Esophagus squamous epithelium (tissue), 5 donors: ENCODE measurements at regions not wholly inside any gene's neighbourhood (a gene's known extent, or its start where the extent isn't known, plus 50 kb on each side); places are given as distances from the start of the nearest gene placed in this dataset.

Source experiments
- DNase-seq: peaks from one replicate; lab custom pipeline; 2025; lab: John Stamatoyannopoulos, UW
- H3K27ac ChIP-seq, 4 donors: fragments of 200-600 bp; sonication (generic); one replicate each; pipeline ENCODE4 v1.5.1; 2016 to 2019; ENCODE audit warnings: mild to moderate bottlenecking in 1 of 4
- H3K27me3 ChIP-seq, 4 donors: fragments of 200-600 bp; sonication (generic); 1 replicate in 3 of 4; 2 replicates in 1 of 4; pipeline versions ENCODE4 v1.5.1 to v1.6.0; 2017 to 2021; ENCODE audit warnings: antibody characterized with exemption in 1 of 4
- H3K36me3 ChIP-seq, 3 donors: fragments of 200-600 bp; sonication (generic); one replicate each; pipeline ENCODE4 v1.5.1; 2016 to 2019
- H3K4me1 ChIP-seq, 3 donors: fragments of 200-600 bp; sonication (generic); one replicate each; pipeline ENCODE4 v1.5.1; 2017 to 2019
- H3K4me3 ChIP-seq, 4 donors: fragments of 200-600 bp; sonication (generic); 1 replicate in 3 of 4; 2 replicates in 1 of 4; pipeline ENCODE4 v1.5.1; 2016 to 2019; ENCODE audit warnings: mild to moderate bottlenecking in 2 of 4, moderate library complexity in 1 of 4
- H3K9me3 ChIP-seq, 3 donors: fragments of 200-600 bp; sonication (generic); one replicate each; pipeline ENCODE4 v1.5.1; 2016 to 2019
- POLR2A ChIP-seq, 4 donors: fragments of 450-650 bp; IDR thresholded peaks; one replicate each; pipeline ENCODE4 v1.6.1; 2017; ENCODE audit warnings: antibody characterized with exemption in 4 of 4, mild to moderate bottlenecking in 4 of 4, moderate library complexity in 3 of 4
- WGBS, 2 donors: methylation state at CpG; one replicate each; pipeline ENCODE4 v1.1.5; 2018; 5-methylcytosine and 5-hydroxymethylcytosine counted together
- intact Hi-C: fragments of 100-400 bp; cut with DNase I; formaldehyde crosslinking; loops from one replicate; pipeline ENCODE4 v1.15.0; 2022
- TF ChIP-seq, protein P1 (sequence below), 6 experiments: fragments of 450-650 bp in 4 of 6; fragments of 200-600 bp in 2 of 6; sonication (generic) in 2 of 6; IDR thresholded peaks; one replicate each; pipeline ENCODE4 v1.5.1; 2016 to 2019; ENCODE audit warnings: antibody characterized with exemption in 6 of 6, mild to moderate bottlenecking in 4 of 6, moderate library complexity in 4 of 6
- donor health status: DM: yes; HTN: yes; CAD: no.

- intact Hi-C loops, result no loop called here
- no peak overlapping the region for H3K4me3 ChIP-seq
Observed at GRCh38 chr18:24918257-24918656, 433.7 kb downstream of the ZNF521 start.

GRCh38 chr18:24919181-24919797, 432.7 kb downstream of the ZNF521 start:
- Histone ChIP-seq H3K36me3 (no peaks in the 10 kb centered on the region), H3K4me1 (no peaks in the 10 kb centered on the region), H3K9me3 (no peaks in the 10 kb centered on the region), H3K4me3 (no peak overlapping the region), H3K27me3 (no peaks in the 10 kb centered on the region), H3K27ac (no peak overlapping the region)
- no peak for DNase-seq
- WGBS, 2 donors, result 82 to 83% methylated on average over 9 to 10 of the region's 10 CpGs
- intact Hi-C loops, result no loop called here
- TF ChIP-seq, protein P1, sequence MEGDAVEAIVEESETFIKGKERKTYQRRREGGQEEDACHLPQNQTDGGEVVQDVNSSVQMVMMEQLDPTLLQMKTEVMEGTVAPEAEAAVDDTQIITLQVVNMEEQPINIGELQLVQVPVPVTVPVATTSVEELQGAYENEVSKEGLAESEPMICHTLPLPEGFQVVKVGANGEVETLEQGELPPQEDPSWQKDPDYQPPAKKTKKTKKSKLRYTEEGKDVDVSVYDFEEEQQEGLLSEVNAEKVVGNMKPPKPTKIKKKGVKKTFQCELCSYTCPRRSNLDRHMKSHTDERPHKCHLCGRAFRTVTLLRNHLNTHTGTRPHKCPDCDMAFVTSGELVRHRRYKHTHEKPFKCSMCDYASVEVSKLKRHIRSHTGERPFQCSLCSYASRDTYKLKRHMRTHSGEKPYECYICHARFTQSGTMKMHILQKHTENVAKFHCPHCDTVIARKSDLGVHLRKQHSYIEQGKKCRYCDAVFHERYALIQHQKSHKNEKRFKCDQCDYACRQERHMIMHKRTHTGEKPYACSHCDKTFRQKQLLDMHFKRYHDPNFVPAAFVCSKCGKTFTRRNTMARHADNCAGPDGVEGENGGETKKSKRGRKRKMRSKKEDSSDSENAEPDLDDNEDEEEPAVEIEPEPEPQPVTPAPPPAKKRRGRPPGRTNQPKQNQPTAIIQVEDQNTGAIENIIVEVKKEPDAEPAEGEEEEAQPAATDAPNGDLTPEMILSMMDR (IDR thresholded peaks at IDR 0.05), result no peak
- no peak for TF ChIP-seq POLR2A (IDR thresholded peaks at IDR 0.05)

More at GRCh38 chr18:24918257-24918656, 433.7 kb downstream of the ZNF521 start:
- TF ChIP-seq, protein P1 (IDR thresholded peaks at IDR 0.05), result no peak
- no peak for TF ChIP-seq POLR2A (IDR thresholded peaks at IDR 0.05)
- no peak for DNase-seq
- WGBS, 2 donors, result 75 to 82% methylated on average over 6 of the region's 6 CpGs
- H3K36me3 ChIP-seq, result no peaks in the 10 kb centered on the region
- no peaks in the 10 kb centered on the region for H3K9me3 ChIP-seq
- H3K27me3 ChIP-seq, result no peaks in the 10 kb centered on the region
- H3K27ac ChIP-seq, result no peak overlapping the region
- H3K4me1 ChIP-seq, result no peaks in the 10 kb centered on the region

GRCh38 chr18:24922491-24922890, 429.5 kb downstream of the ZNF521 start:
- WGBS, 2 donors, result 59 to 65% methylated on average over 4 of the region's 4 CpGs
- Histone ChIP-seq H3K4me1 (no peaks in the 10 kb centered on the region), H3K36me3 (no peaks in the 10 kb centered on the region), H3K27ac (no peak overlapping the region), H3K4me3 (no peak overlapping the region), H3K9me3 (no peaks in the 10 kb centered on the region), H3K27me3 (no peaks in the 10 kb centered on the region)
- DNase-seq, result no peak
- intact Hi-C loops, result loop anchor here (10.0 kb wide), 1 partner anchor 82 kb away; no protein-coding TSS in a partner anchor
- TF ChIP-seq, protein P1 (IDR thresholded peaks at IDR 0.05), result no peak
- no peak for TF ChIP-seq POLR2A (IDR thresholded peaks at IDR 0.05)

GRCh38 chr18:24923138-24923537, 428.8 kb downstream of the ZNF521 start:
- H3K4me1 ChIP-seq, result no peaks in the 10 kb centered on the region
- no peaks in the 10 kb centered on the region for H3K9me3 ChIP-seq
- H3K36me3 ChIP-seq, result no peaks in the 10 kb centered on the region
- no peak overlapping the region for H3K27ac ChIP-seq
- TF ChIP-seq, protein P1 (IDR thresholded peaks at IDR 0.05), result no peak
- TF ChIP-seq POLR2A (IDR thresholded peaks at IDR 0.05), result no peak
- WGBS, 2 donors, result 39 to 43% methylated on average over 1 of the region's 1 CpG
- no peaks in the 10 kb centered on the region for H3K27me3 ChIP-seq
- no peak for DNase-seq
- no peak overlapping the region for H3K4me3 ChIP-seq
- intact Hi-C loops, result loop anchor here (10.0 kb wide), 1 partner anchor 82 kb away; no protein-coding TSS in a partner anchor

- H3K27me3 ChIP-seq, result no peaks in the 10 kb centered on the region
- no peak overlapping the region for H3K27ac ChIP-seq
- no peaks in the 10 kb centered on the region for H3K36me3 ChIP-seq
- intact Hi-C loops, result loop anchor here (10.0 kb wide), 1 partner anchor 81 kb away; no protein-coding TSS in a partner anchor
- H3K4me3 ChIP-seq, result no peak overlapping the region
- DNase-seq, result no peak
- H3K9me3 ChIP-seq, result no peaks in the 10 kb centered on the region
- TF ChIP-seq, protein P1 (IDR thresholded peaks at IDR 0.05), result no peak
- no peak for TF ChIP-seq POLR2A (IDR thresholded peaks at IDR 0.05)
- no peaks in the 10 kb centered on the region for H3K4me1 ChIP-seq
- 81 to 88% methylated on average over 5 of the region's 12 CpGs for WGBS, 2 donors
Observed at GRCh38 chr18:24924066-24924716, 427.8 kb downstream of the ZNF521 start.
